Liver (tissue), 3 donors: ENCODE measurements at regions not wholly inside any gene's neighbourhood (a gene's known extent, or its start where the extent isn't known, plus 50 kb on each side); places are given as distances from the start of the nearest gene placed in this dataset.

ENCODE experiments used
- FOXA1 ChIP-seq: IDR thresholded peaks from 2 replicates; pipeline ENCODE4 v1.6.1; 2016; ENCODE audit warnings: antibody characterized with exemption
- GABPA ChIP-seq, 2 donors: IDR thresholded peaks in 1 of 2; conservative IDR thresholded peaks in 1 of 2; 2 replicates each; pipeline ENCODE4 v1.6.1; 2016; ENCODE audit warnings: antibody characterized with exemption in 2 of 2, mild to moderate bottlenecking in 1 of 2, moderate library complexity in 1 of 2
- SP1 ChIP-seq: IDR thresholded peaks from 2 replicates; pipeline ENCODE4 v1.6.1; 2018; ENCODE audit warnings: antibody characterized with exemption, mild to moderate bottlenecking
- TF ChIP-seq, protein P1 (sequence below): fragments of 150-350 bp; IDR thresholded peaks from 2 replicates; pipeline ENCODE4 v1.5.1; 2017; ENCODE audit warnings: improper control_type of control experiment, low read depth, low read length; ENCODE audit not compliant: missing input control
- donor health status: healthy.
- donor health status: healthy.

- TF ChIP-seq SP1 (no peak), FOXA1 (no peak), GABPA (IDR thresholded peaks at IDR 0.05 in 1 of 2, conservative IDR thresholded peaks at IDR 0.05 in 1 of 2) (no peak)
- TF ChIP-seq, protein P1, sequence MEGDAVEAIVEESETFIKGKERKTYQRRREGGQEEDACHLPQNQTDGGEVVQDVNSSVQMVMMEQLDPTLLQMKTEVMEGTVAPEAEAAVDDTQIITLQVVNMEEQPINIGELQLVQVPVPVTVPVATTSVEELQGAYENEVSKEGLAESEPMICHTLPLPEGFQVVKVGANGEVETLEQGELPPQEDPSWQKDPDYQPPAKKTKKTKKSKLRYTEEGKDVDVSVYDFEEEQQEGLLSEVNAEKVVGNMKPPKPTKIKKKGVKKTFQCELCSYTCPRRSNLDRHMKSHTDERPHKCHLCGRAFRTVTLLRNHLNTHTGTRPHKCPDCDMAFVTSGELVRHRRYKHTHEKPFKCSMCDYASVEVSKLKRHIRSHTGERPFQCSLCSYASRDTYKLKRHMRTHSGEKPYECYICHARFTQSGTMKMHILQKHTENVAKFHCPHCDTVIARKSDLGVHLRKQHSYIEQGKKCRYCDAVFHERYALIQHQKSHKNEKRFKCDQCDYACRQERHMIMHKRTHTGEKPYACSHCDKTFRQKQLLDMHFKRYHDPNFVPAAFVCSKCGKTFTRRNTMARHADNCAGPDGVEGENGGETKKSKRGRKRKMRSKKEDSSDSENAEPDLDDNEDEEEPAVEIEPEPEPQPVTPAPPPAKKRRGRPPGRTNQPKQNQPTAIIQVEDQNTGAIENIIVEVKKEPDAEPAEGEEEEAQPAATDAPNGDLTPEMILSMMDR = no peak
These were observed 319.3 kb upstream of the MMADHC start for GRCh38 chr2:149906886-149907285.
